Neural cell (in vitro differentiated cells): ENCODE measurements at regions not wholly inside any gene's neighbourhood (a gene's known extent, or its start where the extent isn't known, plus 50 kb on each side); places are given as distances from the start of the nearest gene placed in this dataset.

Source experiments
- H2AFZ ChIP-seq: fragments of 200-600, 300-800 bp; sonication (generic), shearing (Covaris generic); 2 replicates; pipeline ENCODE4 v1.6.0; 2014; ENCODE audit warnings: low read depth, mild to moderate bottlenecking, antibody characterized with exemption, low read length, moderate library complexity
- H3F3A ChIP-seq: fragments of 200-600 bp; shearing (Covaris generic); 2 replicates; pipeline ENCODE4 v1.6.1; 2016; ENCODE audit warnings: mild to moderate bottlenecking, moderate library complexity, mixed read lengths, antibody characterized with exemption, low read length; ENCODE audit not compliant: insufficient read depth, poor library complexity, severe bottlenecking
- H3K27ac ChIP-seq: fragments of 200-600, 300-800 bp; sonication (generic), shearing (Covaris generic); 2 replicates; pipeline ENCODE4 v1.5.1; 2014; ENCODE audit warnings: mild to moderate bottlenecking, low read length, moderate library complexity
- H3K27me3 ChIP-seq: fragments of 300-800, 200-600 bp; sonication (generic), shearing (Covaris generic); 2 replicates; pipeline ENCODE4 v1.6.0; 2014; ENCODE audit warnings: mild to moderate bottlenecking, low read depth, low read length, moderate library complexity; ENCODE audit not compliant: insufficient read depth
- H3K36me3 ChIP-seq: fragments of 300-800, 200-600 bp; sonication (generic), shearing (Covaris generic); 2 replicates; pipeline ENCODE4 v1.5.1; 2014; ENCODE audit warnings: mild to moderate bottlenecking, antibody characterized with exemption, low read length, moderate library complexity; ENCODE audit not compliant: insufficient read depth
- H3K4me2 ChIP-seq: fragments of 300-800, 200-600 bp; sonication (generic), shearing (Covaris generic); 2 replicates; pipeline ENCODE4 v1.6.0; 2014; ENCODE audit warnings: mild to moderate bottlenecking, low read length
- H3K4me3 ChIP-seq: fragments of 300-800, 200-600 bp; sonication (generic), shearing (Covaris generic); 2 replicates; pipeline ENCODE4 v1.5.1; 2014; ENCODE audit warnings: mild to moderate bottlenecking, low read length, moderate library complexity
- H3K79me2 ChIP-seq: fragments of 200-600 bp; shearing (Covaris generic); replicated peaks from 2 replicates; pipeline ENCODE4 v1.6.0; 2014; ENCODE audit warnings: mild to moderate bottlenecking, low read length, moderate library complexity; ENCODE audit not compliant: insufficient read depth
- H3K9ac ChIP-seq: fragments of 300-800, 200-600 bp; sonication (generic), shearing (Covaris generic); 2 replicates; pipeline ENCODE4 v1.6.1; 2016; ENCODE audit warnings: mild to moderate bottlenecking, low read length, mixed read lengths
- H3K9me2 ChIP-seq: fragments of 200-600 bp; shearing (Covaris generic); 2 replicates; pipeline ENCODE4 v1.6.1; 2016; ENCODE audit warnings: mild to moderate bottlenecking, low read length, mixed read lengths; ENCODE audit not compliant: insufficient read depth
- H3K9me3 ChIP-seq: fragments of 200-600, 300-800 bp; sonication (generic), shearing (Covaris generic); 2 replicates; pipeline ENCODE4 v1.6.1; 2016; ENCODE audit warnings: mild to moderate bottlenecking, mixed run types, low read length, moderate library complexity, mixed read lengths
- H4K20me1 ChIP-seq: fragments of 200-600 bp; shearing (Covaris generic); 2 replicates; pipeline ENCODE4 v1.6.1; 2016; ENCODE audit warnings: mild to moderate bottlenecking, mixed run types; ENCODE audit not compliant: insufficient read depth
- EP300 ChIP-seq: fragments of 450-650 bp; conservative IDR thresholded peaks from 2 replicates; pipeline ENCODE4 v1.6.1; 2014; ENCODE audit warnings: antibody characterized with exemption, mild to moderate bottlenecking, moderate library complexity; ENCODE audit not compliant: poor library complexity, severe bottlenecking
- EZH2 ChIP-seq: fragments of 200-600, 300-800 bp; shearing (Covaris generic), sonication (generic); IDR thresholded peaks from 2 replicates; pipeline ENCODE4 v1.6.1; 2014; ENCODE audit warnings: antibody characterized with exemption, low read length, borderline replicate concordance, mild to moderate bottlenecking; ENCODE audit not compliant: insufficient read depth, poor library complexity, severe bottlenecking
- MXI1 ChIP-seq: fragments of 450-650 bp; conservative IDR thresholded peaks from 2 replicates; pipeline ENCODE4 v1.6.1; 2014; ENCODE audit warnings: antibody characterized with exemption, mild to moderate bottlenecking; ENCODE audit not compliant: poor library complexity, severe bottlenecking
- POLR2AphosphoS5 ChIP-seq: IDR thresholded peaks from 2 replicates; pipeline ENCODE4 v1.6.1; 2012
- RAD21 ChIP-seq: fragments of 450-650 bp; conservative IDR thresholded peaks from 2 replicates; pipeline ENCODE4 v1.6.1; 2014; ENCODE audit warnings: antibody characterized with exemption, mild to moderate bottlenecking, moderate library complexity
- REST ChIP-seq: IDR thresholded peaks from 2 replicates; pipeline ENCODE4 v1.6.1; 2012; ENCODE audit warnings: borderline replicate concordance
- SMC3 ChIP-seq: fragments of 450-650 bp; conservative IDR thresholded peaks from 2 replicates; pipeline ENCODE4 v1.6.1; 2014; ENCODE audit warnings: antibody characterized with exemption, mild to moderate bottlenecking, moderate library complexity; ENCODE audit not compliant: poor library complexity
- TAF1 ChIP-seq: IDR thresholded peaks from 2 replicates; pipeline ENCODE4 v1.6.1; 2012; ENCODE audit warnings: low read depth
- TF ChIP-seq, protein P1 (sequence below): fragments of 450-650 bp; IDR thresholded peaks from 2 replicates; pipeline ENCODE4 v1.5.1; 2014; ENCODE audit warnings: antibody characterized with exemption, mild to moderate bottlenecking, moderate library complexity; ENCODE audit not compliant: poor library complexity, severe bottlenecking

DNA sequence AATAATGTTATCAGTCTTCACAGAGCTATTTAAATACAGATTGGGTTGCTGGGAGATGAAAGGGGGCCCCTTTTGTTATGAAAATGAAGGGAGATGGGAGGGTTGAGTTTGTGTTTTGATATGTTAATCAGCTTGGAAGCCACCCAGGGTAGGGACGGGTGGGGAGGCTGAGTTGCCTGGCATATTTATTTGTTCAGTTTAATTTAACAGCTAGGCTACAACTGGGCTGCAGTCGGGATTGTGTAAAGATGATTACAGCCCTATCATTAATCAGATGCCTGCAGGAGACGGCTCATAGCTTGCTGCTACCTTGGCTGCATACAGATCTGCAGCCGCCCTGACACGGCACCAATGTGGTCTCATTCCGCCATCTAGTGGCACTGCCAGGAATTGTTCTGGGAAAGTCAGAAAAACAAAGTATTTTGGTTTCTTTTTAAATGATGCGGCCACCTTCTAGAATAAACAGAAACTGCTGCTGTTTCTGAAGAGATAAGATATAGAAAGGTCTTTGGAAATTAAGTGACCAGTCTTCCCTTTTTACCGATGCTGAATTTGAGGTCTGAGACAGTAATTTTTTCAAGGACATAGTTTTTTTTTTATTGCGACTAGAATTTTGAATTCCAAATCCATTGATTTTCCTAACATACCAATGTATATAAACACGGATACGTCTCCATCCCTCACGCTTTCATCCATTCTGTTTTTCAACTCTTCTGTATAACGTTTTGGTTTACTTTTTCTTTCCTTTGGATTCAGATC lies 458.0 kb upstream of the ASIC2 start:
- H3K36me3 ChIP-seq, result no peaks in the 10 kb centered on the region
- peak overlapping the region; percentile 29 for H2AFZ ChIP-seq
- no peaks in the 10 kb centered on the region for H3K79me2 ChIP-seq
- H3K4me2 ChIP-seq, result peak overlapping the region; percentile 23
- H3K27ac ChIP-seq, result peak overlapping the region; percentile 14
- peak overlapping the region; percentile 47 for H3K9ac ChIP-seq
- no peaks in the 10 kb centered on the region for H3K9me2 ChIP-seq
- H3F3A ChIP-seq, result no peaks in the 10 kb centered on the region
- peak overlapping the region; percentile 28 for H3K4me3 ChIP-seq
- H3K9me3 ChIP-seq, result no peaks in the 10 kb centered on the region
- no peaks in the 10 kb centered on the region for H3K27me3 ChIP-seq
- H4K20me1 ChIP-seq, result no peaks in the 10 kb centered on the region
- no peak for TF ChIP-seq EZH2
- TF ChIP-seq TAF1, result no peak
- TF ChIP-seq, protein P1, sequence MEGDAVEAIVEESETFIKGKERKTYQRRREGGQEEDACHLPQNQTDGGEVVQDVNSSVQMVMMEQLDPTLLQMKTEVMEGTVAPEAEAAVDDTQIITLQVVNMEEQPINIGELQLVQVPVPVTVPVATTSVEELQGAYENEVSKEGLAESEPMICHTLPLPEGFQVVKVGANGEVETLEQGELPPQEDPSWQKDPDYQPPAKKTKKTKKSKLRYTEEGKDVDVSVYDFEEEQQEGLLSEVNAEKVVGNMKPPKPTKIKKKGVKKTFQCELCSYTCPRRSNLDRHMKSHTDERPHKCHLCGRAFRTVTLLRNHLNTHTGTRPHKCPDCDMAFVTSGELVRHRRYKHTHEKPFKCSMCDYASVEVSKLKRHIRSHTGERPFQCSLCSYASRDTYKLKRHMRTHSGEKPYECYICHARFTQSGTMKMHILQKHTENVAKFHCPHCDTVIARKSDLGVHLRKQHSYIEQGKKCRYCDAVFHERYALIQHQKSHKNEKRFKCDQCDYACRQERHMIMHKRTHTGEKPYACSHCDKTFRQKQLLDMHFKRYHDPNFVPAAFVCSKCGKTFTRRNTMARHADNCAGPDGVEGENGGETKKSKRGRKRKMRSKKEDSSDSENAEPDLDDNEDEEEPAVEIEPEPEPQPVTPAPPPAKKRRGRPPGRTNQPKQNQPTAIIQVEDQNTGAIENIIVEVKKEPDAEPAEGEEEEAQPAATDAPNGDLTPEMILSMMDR, result peak; percentile 98
- TF ChIP-seq RAD21, result peak; percentile 100
- TF ChIP-seq SMC3, result peak; percentile 97
- peak; percentile 10 for TF ChIP-seq EP300

- Histone ChIP-seq H4K20me1 (no peaks in the 10 kb centered on the region), H3K4me2 (no peak overlapping the region), H3K36me3 (no peaks in the 10 kb centered on the region), H3K9ac (no peak overlapping the region), H3K9me2 (no peaks in the 10 kb centered on the region), H3F3A (no peaks in the 10 kb centered on the region), H3K27me3 (no peaks in the 10 kb centered on the region), H2AFZ (no peak overlapping the region), H3K4me3 (no peak overlapping the region), H3K27ac (no peak overlapping the region), H3K79me2 (no peaks in the 10 kb centered on the region), H3K9me3 (no peaks in the 10 kb centered on the region)
- TF ChIP-seq RAD21, result no peak
- no peak for TF ChIP-seq TAF1
- TF ChIP-seq EZH2, result no peak
- TF ChIP-seq SMC3, result no peak
- no peak for TF ChIP-seq EP300
- TF ChIP-seq, protein P1, result no peak
- no peak for TF ChIP-seq REST
- TF ChIP-seq MXI1, result no peak
- TF ChIP-seq POLR2AphosphoS5, result no peak
These were observed 458.6 kb upstream of the ASIC2 start for GRCh38 chr17:33751702-33752065.
